Osteocyte (in vitro differentiated cells): ENCODE measurements at regions not wholly inside any gene's neighbourhood (a gene's known extent, or its start where the extent isn't known, plus 50 kb on each side); places are given as distances from the start of the nearest gene placed in this dataset.

Source experiments
- DNase-seq: peaks from one replicate; pipeline ENCODE4 v3.0.0; 2021; ENCODE audit warnings: mixed read lengths; ENCODE audit not compliant: unreplicated experiment; ENCODE audit errors: extremely low spot score
- H3K27ac Mint-ChIP-seq: one replicate; pipeline ENCODE4 v1.8.0; 2021; ENCODE audit warnings: mild to moderate bottlenecking, mixed read lengths; ENCODE audit not compliant: unreplicated experiment
- H3K27me3 Mint-ChIP-seq: one replicate; pipeline ENCODE4 v1.8.0; 2021; ENCODE audit warnings: mixed read lengths; ENCODE audit not compliant: unreplicated experiment
- H3K36me3 Mint-ChIP-seq: one replicate; pipeline ENCODE4 v1.8.0; 2021; ENCODE audit warnings: mixed read lengths; ENCODE audit not compliant: unreplicated experiment
- H3K4me1 Mint-ChIP-seq: one replicate; pipeline ENCODE4 v1.8.0; 2021; ENCODE audit warnings: mixed read lengths; ENCODE audit not compliant: unreplicated experiment
- H3K4me3 Mint-ChIP-seq: one replicate; pipeline ENCODE4 v1.8.0; 2021; ENCODE audit warnings: mild to moderate bottlenecking, moderate library complexity, mixed read lengths; ENCODE audit not compliant: unreplicated experiment
- H3K9me3 Mint-ChIP-seq: one replicate; pipeline ENCODE4 v1.8.0; 2021; ENCODE audit warnings: mixed read lengths; ENCODE audit not compliant: unreplicated experiment
- CTCF ChIP-seq: fragments of 200-600 bp; sonication (generic); IDR thresholded peaks from 2 replicates; pipeline ENCODE4 v1.5.0; 2021; ENCODE audit warnings: antibody characterized with exemption, mild to moderate bottlenecking, moderate library complexity

- Mint-ChIP-seq H3K9me3 (no peaks in the 10 kb centered on the region), H3K27me3 (peaks cover under 1% of the 10 kb centered on the region), H3K4me3 (no peak overlapping the region), H3K27ac (no peak overlapping the region), H3K36me3 (no peaks in the 10 kb centered on the region), H3K4me1 (no peaks in the 10 kb centered on the region)
- no peak for TF ChIP-seq CTCF
- DNase-seq: no peak
Measured at GRCh38 chr1:23625929-23626535, 65.6 kb upstream of the RPL11 start.

- Mint-ChIP-seq H3K9me3 (no peaks in the 10 kb centered on the region), H3K27ac (no peak overlapping the region), H3K27me3 (peaks cover 6% of the 10 kb centered on the region), H3K36me3 (no peaks in the 10 kb centered on the region), H3K4me3 (no peak overlapping the region), H3K4me1 (no peaks in the 10 kb centered on the region)
- no peak for TF ChIP-seq CTCF
- no peak for DNase-seq
Measured at GRCh38 chr1:23625459-23625858, 66.1 kb upstream of the RPL11 start.

GRCh38 chr1:23624440-23624839, 65.1 kb upstream of the ID3 start:
- no peak for DNase-seq
- no peak for TF ChIP-seq CTCF
- Mint-ChIP-seq H3K27me3 (peaks cover 14% of the 10 kb centered on the region), H3K9me3 (no peaks in the 10 kb centered on the region), H3K4me1 (peaks cover 2% of the 10 kb centered on the region), H3K27ac (no peak overlapping the region), H3K36me3 (no peaks in the 10 kb centered on the region), H3K4me3 (no peak overlapping the region)

GRCh38 chr1:23622284-23622683, 63.0 kb upstream of the ID3 start:
- Mint-ChIP-seq H3K4me3 (no peak overlapping the region), H3K27me3 (peaks cover 32% of the 10 kb centered on the region), H3K4me1 (peaks cover 2% of the 10 kb centered on the region), H3K36me3 (peaks cover 4% of the 10 kb centered on the region), H3K27ac (no peak overlapping the region), H3K9me3 (no peaks in the 10 kb centered on the region)
- no peak for DNase-seq
- TF ChIP-seq CTCF: no peak

GRCh38 chr1:23620605-23621004, 61.3 kb upstream of the ID3 start:
- H3K4me3 Mint-ChIP-seq: no peak overlapping the region
- peaks cover 4% of the 10 kb centered on the region for H3K36me3 Mint-ChIP-seq
- H3K27me3 Mint-ChIP-seq: peaks cover 35% of the 10 kb centered on the region
- no peaks in the 10 kb centered on the region for H3K9me3 Mint-ChIP-seq
- H3K27ac Mint-ChIP-seq: no peak overlapping the region
- no peak for TF ChIP-seq CTCF
- DNase-seq: no peak
- peaks cover 2% of the 10 kb centered on the region for H3K4me1 Mint-ChIP-seq
